WI38 (cell line): ENCODE measurements at regions not wholly inside any gene's neighbourhood (a gene's known extent, or its start where the extent isn't known, plus 50 kb on each side); places are given as distances from the start of the nearest gene placed in this dataset.

ENCODE experiments used
- H3K4me3 ChIP-seq: 2 replicates; pipeline ENCODE4 v1.5.1; 2011; ENCODE audit warnings: low read depth, mild to moderate bottlenecking, control low read depth, low read length
- TF ChIP-seq, protein P1 (sequence below): IDR thresholded peaks from 2 replicates; pipeline ENCODE4 v1.5.1; 2012; ENCODE audit warnings: low read depth, mild to moderate bottlenecking, control low read depth, low read length

DNA sequence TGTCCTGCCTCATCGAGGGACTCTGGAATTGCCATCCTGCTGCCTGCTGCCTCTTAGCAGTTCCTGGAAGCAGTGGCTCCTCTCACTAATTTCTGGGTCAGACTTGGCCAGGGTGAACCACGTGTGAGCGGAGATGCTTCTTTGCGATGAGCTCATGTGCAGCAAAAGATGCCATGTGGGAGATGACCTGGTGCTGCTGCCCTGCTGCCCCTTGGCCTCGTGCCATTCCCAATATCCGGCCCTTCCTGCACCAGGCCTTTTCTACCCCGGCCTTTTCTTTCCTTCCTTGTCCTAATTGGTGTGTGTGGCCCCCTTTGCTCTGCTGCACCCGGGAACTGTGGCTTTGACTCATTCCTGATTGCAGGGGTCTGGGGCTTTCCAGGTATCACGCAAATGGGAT lies 296.9 kb upstream of the HS6ST1 start:
- TF ChIP-seq, protein P1, sequence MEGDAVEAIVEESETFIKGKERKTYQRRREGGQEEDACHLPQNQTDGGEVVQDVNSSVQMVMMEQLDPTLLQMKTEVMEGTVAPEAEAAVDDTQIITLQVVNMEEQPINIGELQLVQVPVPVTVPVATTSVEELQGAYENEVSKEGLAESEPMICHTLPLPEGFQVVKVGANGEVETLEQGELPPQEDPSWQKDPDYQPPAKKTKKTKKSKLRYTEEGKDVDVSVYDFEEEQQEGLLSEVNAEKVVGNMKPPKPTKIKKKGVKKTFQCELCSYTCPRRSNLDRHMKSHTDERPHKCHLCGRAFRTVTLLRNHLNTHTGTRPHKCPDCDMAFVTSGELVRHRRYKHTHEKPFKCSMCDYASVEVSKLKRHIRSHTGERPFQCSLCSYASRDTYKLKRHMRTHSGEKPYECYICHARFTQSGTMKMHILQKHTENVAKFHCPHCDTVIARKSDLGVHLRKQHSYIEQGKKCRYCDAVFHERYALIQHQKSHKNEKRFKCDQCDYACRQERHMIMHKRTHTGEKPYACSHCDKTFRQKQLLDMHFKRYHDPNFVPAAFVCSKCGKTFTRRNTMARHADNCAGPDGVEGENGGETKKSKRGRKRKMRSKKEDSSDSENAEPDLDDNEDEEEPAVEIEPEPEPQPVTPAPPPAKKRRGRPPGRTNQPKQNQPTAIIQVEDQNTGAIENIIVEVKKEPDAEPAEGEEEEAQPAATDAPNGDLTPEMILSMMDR: no peak

GRCh38 chr2:128617029-128617590 lies 298.4 kb upstream of the HS6ST1 start:
- H3K4me3 ChIP-seq: no peak overlapping the region
- TF ChIP-seq, protein P1: no peak

More for the DNA sequence above, 296.9 kb upstream of the HS6ST1 start:
- H3K4me3 ChIP-seq: no peak overlapping the region

- TF ChIP-seq, protein P1: no peak
- H3K4me3 ChIP-seq: no peak overlapping the region
These were observed 299.0 kb upstream of the HS6ST1 start for GRCh38 chr2:128617661-128618060.

DNA sequence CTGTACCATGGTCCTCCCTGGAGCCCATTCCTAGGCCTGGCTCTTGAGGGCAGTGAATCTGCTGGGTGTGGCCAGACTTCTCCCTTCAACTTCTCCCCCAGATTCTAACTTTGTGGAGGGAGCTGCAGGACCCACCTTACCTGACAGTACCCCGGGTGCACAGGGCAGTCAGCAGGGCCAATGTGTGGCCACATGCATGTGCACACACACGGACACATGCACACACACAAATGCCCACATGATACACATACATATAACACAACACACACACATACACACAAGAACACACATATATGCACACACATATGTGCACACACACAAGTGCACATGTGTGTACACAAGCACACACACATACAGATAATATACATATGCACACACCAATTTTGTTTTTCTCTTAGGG lies 300.0 kb upstream of the HS6ST1 start:
- H3K4me3 ChIP-seq: no peak overlapping the region
- TF ChIP-seq, protein P1: no peak

DNA sequence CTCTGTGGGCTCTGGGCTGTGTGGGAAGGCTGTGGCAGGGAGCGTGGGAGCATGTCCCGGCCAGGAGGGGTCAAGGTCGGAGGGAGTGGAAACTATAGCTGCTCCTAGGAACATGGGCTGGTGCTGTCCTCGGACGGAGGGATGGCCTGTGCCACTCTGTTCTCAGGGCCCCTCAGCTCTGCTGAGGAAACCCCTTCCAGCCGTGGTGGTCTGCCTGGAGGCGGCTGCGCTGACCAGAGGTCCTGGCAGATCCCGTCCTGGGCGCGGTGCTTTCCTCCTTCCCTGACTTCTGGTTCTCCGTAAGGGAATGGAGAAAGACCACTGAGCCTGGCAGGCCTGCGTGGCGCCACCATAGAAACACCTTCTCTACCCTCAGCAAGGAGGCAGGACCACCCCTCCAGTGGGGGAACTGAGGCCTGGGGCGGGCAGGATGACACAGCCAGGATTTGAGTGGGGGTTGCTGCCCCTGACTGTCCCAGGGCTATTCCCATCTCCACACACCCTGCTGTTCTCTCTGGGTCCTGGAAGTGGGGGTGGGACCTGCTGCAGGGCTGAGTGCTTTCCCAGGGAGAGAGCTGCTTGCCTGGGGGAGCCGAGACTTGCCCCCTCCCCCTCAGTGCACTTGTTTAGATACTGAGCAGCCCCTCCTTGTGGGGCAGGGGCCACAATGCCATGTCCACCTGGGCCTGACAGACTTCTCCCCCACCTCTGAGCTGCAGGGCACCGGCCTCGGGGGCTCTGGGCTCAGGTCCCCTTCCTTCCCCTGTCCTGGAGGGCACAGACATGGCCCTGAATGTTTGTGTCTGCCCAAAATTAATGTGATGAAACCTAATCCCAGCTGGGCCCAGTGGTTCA lies 301.0 kb upstream of the HS6ST1 start:
- TF ChIP-seq, protein P1: no peak
- no peak overlapping the region for H3K4me3 ChIP-seq

- no peak overlapping the region for H3K4me3 ChIP-seq
- TF ChIP-seq, protein P1: no peak
These were observed 302.4 kb upstream of the HS6ST1 start for GRCh38 chr2:128621074-128621473.

GRCh38 chr2:128622371-128622770 lies 303.7 kb upstream of the HS6ST1 start:
- no peak overlapping the region for H3K4me3 ChIP-seq
- TF ChIP-seq, protein P1: no peak
